Osteoblast (primary cell): ENCODE measurements at regions not wholly inside any gene's neighbourhood (a gene's known extent, or its start where the extent isn't known, plus 50 kb on each side); places are given as distances from the start of the nearest gene placed in this dataset.

Source experiments
- DNase-seq: peaks from one replicate; pipeline ENCODE4 v3.0.0; 2011; ENCODE audit warnings: low spot score, mixed read lengths; ENCODE audit not compliant: insufficient read length; ENCODE audit errors: missing footprints
- H2AFZ ChIP-seq: 2 replicates; pipeline ENCODE4 v1.6.0; 2011; ENCODE audit warnings: mild to moderate bottlenecking, low read length
- H3K27ac ChIP-seq: 2 replicates; pipeline ENCODE4 v1.5.1; 2011; ENCODE audit warnings: mild to moderate bottlenecking, low read depth, low read length, moderate library complexity
- H3K27me3 ChIP-seq: 2 replicates; pipeline ENCODE4 v1.6.0; 2012; ENCODE audit warnings: mild to moderate bottlenecking, control low read depth, inconsistent platforms, low read length, moderate library complexity; ENCODE audit not compliant: insufficient read depth
- H3K36me3 ChIP-seq: 2 replicates; pipeline ENCODE4 v1.5.1; 2011; ENCODE audit warnings: mild to moderate bottlenecking, low read length, control low read depth, moderate library complexity; ENCODE audit not compliant: insufficient read depth
- H3K4me1 ChIP-seq: 2 replicates; pipeline ENCODE4 v1.5.1; 2011; ENCODE audit warnings: mild to moderate bottlenecking, low read length, control low read depth, moderate library complexity; ENCODE audit not compliant: insufficient read depth
- H3K4me2 ChIP-seq: 2 replicates; pipeline ENCODE4 v1.6.0; 2011; ENCODE audit warnings: mild to moderate bottlenecking, low read length; ENCODE audit not compliant: insufficient read depth
- H3K4me3 ChIP-seq: fragments of 200-600 bp; sonication (generic); 3 replicates; pipeline ENCODE4 v1.5.1; 2012; ENCODE audit warnings: mild to moderate bottlenecking, low read length, inconsistent platforms; ENCODE audit not compliant: insufficient read depth
- H3K79me2 ChIP-seq: 2 replicates; pipeline ENCODE4 v1.6.0; 2012; ENCODE audit warnings: mild to moderate bottlenecking, low read length, control low read depth, inconsistent platforms; ENCODE audit not compliant: insufficient read depth
- H3K9me3 ChIP-seq: 2 replicates; pipeline ENCODE4 v1.5.1; 2011; ENCODE audit warnings: low read depth, low read length, control low read depth
- H4K20me1 ChIP-seq: 2 replicates; pipeline ENCODE4 v1.6.0; 2012; ENCODE audit warnings: mild to moderate bottlenecking, low read length, control low read depth; ENCODE audit not compliant: insufficient read depth
- CTCF ChIP-seq: IDR thresholded peaks from 2 replicates; pipeline ENCODE4 v1.5.1; 2011; ENCODE audit warnings: mild to moderate bottlenecking, low read depth, low read length, moderate library complexity; ENCODE audit errors: extremely low read depth

DNA sequence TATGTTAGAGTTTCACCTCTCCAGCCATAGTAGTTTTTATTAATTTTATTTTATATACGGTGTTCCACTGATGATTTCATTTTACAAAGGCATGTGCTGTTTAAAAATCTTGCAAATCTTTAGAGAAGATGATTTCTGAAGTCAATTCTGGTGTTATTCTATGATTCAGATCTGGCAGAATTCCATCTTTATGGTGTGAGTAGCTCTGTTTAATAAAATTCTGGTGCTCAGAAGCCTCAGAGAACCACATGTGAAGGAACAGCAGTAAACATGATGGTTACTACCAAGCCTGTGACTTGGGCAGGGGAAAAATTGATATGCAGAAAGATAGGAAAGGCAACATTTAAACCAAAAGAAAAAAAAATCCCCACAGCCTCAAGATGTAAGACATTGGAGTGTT lies 299.7 kb downstream of the NPR3 start:
- Histone ChIP-seq H2AFZ (no peak overlapping the region), H3K9me3 (no peaks in the 10 kb centered on the region), H3K4me3 (no peak overlapping the region), H4K20me1 (no peaks in the 10 kb centered on the region), H3K4me2 (peak overlapping the region; percentile 1), H3K27ac (no peak overlapping the region), H3K79me2 (no peaks in the 10 kb centered on the region), H3K36me3 (no peaks in the 10 kb centered on the region), H3K27me3 (no peaks in the 10 kb centered on the region), H3K4me1 (peaks cover 11% of the 10 kb centered on the region)
- TF ChIP-seq CTCF, result no peak
- DNase-seq, result peak; percentile 36

GRCh38 chr5:33011801-33012200 lies 300.7 kb downstream of the NPR3 start:
- no peak for DNase-seq
- H4K20me1 ChIP-seq, result no peaks in the 10 kb centered on the region
- H3K9me3 ChIP-seq, result no peaks in the 10 kb centered on the region
- no peak for TF ChIP-seq CTCF
- no peaks in the 10 kb centered on the region for H3K79me2 ChIP-seq
- peaks cover 11% of the 10 kb centered on the region for H3K4me1 ChIP-seq
- H3K4me2 ChIP-seq, result no peak overlapping the region
- H3K36me3 ChIP-seq, result peaks cover 8% of the 10 kb centered on the region
- H3K27ac ChIP-seq, result no peak overlapping the region
- no peaks in the 10 kb centered on the region for H3K27me3 ChIP-seq
- H3K4me3 ChIP-seq, result no peak overlapping the region
- no peak overlapping the region for H2AFZ ChIP-seq

- Histone ChIP-seq H3K36me3 (peaks cover 10% of the 10 kb centered on the region), H3K27ac (no peak overlapping the region), H3K27me3 (no peaks in the 10 kb centered on the region), H3K9me3 (no peaks in the 10 kb centered on the region), H3K4me1 (no peaks in the 10 kb centered on the region), H3K4me2 (no peak overlapping the region), H4K20me1 (no peaks in the 10 kb centered on the region), H2AFZ (no peak overlapping the region), H3K79me2 (peaks cover 7% of the 10 kb centered on the region), H3K4me3 (no peak overlapping the region)
- no peak for TF ChIP-seq CTCF
- no peak for DNase-seq
Measured at GRCh38 chr5:33023649-33024048, 312.5 kb downstream of the NPR3 start.

DNA sequence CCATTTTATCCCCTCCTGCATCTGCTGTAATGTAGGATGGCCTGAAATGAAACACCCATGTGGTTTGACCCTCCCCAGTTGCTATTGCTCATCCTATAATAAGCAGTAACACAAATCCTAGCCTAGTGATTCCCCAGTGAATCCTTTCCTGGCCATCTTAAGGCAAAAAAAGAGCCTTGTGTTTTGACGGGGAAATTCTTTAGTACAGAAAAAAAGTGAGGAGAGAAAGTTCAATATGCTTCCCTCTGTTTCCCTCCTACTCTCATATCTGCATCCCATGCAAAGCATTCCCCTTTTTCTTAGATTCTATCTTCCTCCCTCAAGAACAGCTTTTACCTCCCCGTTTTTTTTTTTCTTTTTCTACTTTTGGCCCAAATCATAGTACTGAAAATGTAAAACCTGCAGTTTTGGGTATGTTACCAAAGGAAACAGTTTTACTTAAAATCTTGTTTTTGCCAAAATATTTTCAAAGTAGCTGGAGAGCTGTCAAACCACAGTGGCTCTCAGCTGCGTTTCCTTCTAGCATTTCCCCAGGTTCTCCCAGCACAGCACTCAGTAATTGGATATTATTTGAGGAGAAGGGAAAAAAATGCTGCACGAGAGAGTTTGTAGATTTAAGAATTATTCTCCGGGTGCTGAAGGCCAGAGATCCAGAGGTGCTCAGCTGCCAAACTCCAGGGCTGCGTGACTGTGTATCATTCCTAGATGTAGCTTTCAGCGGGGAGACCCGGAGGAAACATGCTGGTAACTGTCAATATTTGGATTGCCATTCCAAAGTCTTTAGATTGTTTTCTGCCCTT lies 321.4 kb downstream of the NPR3 start:
- H3K4me1 ChIP-seq, result peaks cover 22% of the 10 kb centered on the region
- peak; percentile 88 for DNase-seq
- H2AFZ ChIP-seq, result peak overlapping the region; percentile 11
- H3K79me2 ChIP-seq, result peaks cover 4% of the 10 kb centered on the region
- no peaks in the 10 kb centered on the region for H3K27me3 ChIP-seq
- H3K4me3 ChIP-seq, result peak overlapping the region; percentile 52
- H4K20me1 ChIP-seq, result no peaks in the 10 kb centered on the region
- H3K27ac ChIP-seq, result peak overlapping the region; percentile 85
- no peaks in the 10 kb centered on the region for H3K36me3 ChIP-seq
- no peak for TF ChIP-seq CTCF
- H3K9me3 ChIP-seq, result no peaks in the 10 kb centered on the region
- H3K4me2 ChIP-seq, result peak overlapping the region; percentile 80
